Tibial artery (tissue), 4 donors: ENCODE measurements at regions not wholly inside any gene's neighbourhood (a gene's known extent, or its start where the extent isn't known, plus 50 kb on each side); places are given as distances from the start of the nearest gene placed in this dataset.

ENCODE experiments used
- DNase-seq, 2 donors: peaks; one replicate each; pipeline ENCODE4 v3.0.0-alpha.2; 2019
- H3K27ac ChIP-seq, 2 donors: fragments of 200-600 bp; sonication (generic) in 1 of 2; 1 replicate in 1 of 2; 2 replicates in 1 of 2; pipeline ENCODE4 v1.5.1; 2018 to 2019; ENCODE audit warnings: mild to moderate bottlenecking in 1 of 2
- H3K27me3 ChIP-seq, 2 donors: fragments of 200-600 bp; sonication (generic) in 1 of 2; one replicate each; pipeline versions ENCODE4 v1.5.1 to v1.6.0; 2016 to 2019
- H3K36me3 ChIP-seq, 3 donors: fragments of 200-600 bp; sonication (generic) in 2 of 3; one replicate each; pipeline ENCODE4 v1.5.1; 2016 to 2019; ENCODE audit warnings: mild to moderate bottlenecking in 2 of 3
- H3K4me1 ChIP-seq, 4 donors: fragments of 200-600 bp; sonication (generic) in 2 of 4; 1 replicate in 3 of 4; 2 replicates in 1 of 4; pipeline ENCODE4 v1.5.1; 2016 to 2019
- H3K4me3 ChIP-seq, 2 donors: fragments of 200-600 bp; sonication (generic) in 1 of 2; 1 replicate in 1 of 2; 2 replicates in 1 of 2; pipeline ENCODE4 v1.5.1; 2018 to 2019; ENCODE audit warnings: mild to moderate bottlenecking in 2 of 2
- H3K9me3 ChIP-seq, 3 donors: fragments of 200-600 bp; sonication (generic) in 1 of 3; one replicate each; pipeline ENCODE4 v1.5.1; 2016 to 2019
- intact Hi-C: fragments of 100-400 bp; cut with DNase I; formaldehyde crosslinking; loops from one replicate; pipeline ENCODE4 v1.15.0; 2023; ENCODE audit warnings: low total_unique reads
- TF ChIP-seq, protein P1 (sequence below), 2 experiments: fragments of 200-600 bp in 1 of 2; fragments of 450-650 bp in 1 of 2; IDR thresholded peaks; one replicate each; pipeline ENCODE4 v1.5.1; 2017 to 2019; ENCODE audit warnings: antibody characterized with exemption in 2 of 2, mild to moderate bottlenecking in 1 of 2, moderate library complexity in 1 of 2

DNA sequence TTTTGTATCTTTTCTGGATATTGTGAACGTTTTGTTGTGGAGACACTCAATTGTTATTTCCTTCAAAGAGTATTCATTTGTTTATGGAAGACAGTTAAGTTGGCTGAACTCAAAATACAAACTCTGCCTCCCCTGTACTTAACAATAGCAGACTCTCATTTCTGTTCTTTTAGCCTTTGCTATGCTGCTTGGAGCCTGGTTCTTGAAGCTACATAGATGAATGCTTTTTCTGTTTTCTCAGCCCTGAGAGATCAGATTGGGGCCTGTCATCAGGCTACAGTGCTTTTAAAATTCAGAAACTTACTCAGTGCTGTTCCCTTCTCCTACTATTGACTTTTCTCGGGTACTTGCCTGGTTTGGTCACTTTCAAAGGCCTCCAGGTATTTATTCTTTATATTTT lies 215.7 kb upstream of the LYPLAL1 start:
- H3K4me1 ChIP-seq: peaks cover 0 to 7% (median 0%) of the 10 kb centered on the region in 4 donors
- no peaks in the 10 kb centered on the region for H3K36me3 ChIP-seq
- no peak overlapping the region for H3K4me3 ChIP-seq
- no peaks in the 10 kb centered on the region for H3K9me3 ChIP-seq
- intact Hi-C loops: no loop called here
- DNase-seq: no peak
- TF ChIP-seq, protein P1, sequence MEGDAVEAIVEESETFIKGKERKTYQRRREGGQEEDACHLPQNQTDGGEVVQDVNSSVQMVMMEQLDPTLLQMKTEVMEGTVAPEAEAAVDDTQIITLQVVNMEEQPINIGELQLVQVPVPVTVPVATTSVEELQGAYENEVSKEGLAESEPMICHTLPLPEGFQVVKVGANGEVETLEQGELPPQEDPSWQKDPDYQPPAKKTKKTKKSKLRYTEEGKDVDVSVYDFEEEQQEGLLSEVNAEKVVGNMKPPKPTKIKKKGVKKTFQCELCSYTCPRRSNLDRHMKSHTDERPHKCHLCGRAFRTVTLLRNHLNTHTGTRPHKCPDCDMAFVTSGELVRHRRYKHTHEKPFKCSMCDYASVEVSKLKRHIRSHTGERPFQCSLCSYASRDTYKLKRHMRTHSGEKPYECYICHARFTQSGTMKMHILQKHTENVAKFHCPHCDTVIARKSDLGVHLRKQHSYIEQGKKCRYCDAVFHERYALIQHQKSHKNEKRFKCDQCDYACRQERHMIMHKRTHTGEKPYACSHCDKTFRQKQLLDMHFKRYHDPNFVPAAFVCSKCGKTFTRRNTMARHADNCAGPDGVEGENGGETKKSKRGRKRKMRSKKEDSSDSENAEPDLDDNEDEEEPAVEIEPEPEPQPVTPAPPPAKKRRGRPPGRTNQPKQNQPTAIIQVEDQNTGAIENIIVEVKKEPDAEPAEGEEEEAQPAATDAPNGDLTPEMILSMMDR (IDR thresholded peaks at IDR 0.05): no peak
- H3K27ac ChIP-seq: no peak overlapping the region
- H3K27me3 ChIP-seq: no peaks in the 10 kb centered on the region

DNA sequence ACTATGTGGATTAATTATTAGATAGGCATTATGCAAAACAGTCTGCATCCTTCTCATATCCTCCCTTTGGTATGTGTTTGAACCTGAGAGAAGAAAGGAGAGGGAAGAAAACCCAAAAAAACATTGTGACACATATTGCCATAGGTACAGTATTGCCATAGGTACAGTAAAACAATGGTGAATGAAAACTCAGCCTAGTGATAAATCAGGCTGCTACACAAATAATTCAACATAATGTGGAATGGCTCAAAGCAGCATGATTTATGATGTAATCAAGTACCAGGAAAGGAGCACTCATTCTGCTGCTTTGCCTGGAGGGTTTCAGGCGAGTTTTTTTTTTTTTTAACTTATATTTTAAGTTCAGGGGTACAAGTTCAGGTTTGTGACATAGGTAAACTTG lies 213.9 kb upstream of the LYPLAL1 start:
- Histone ChIP-seq H3K27ac (no peak overlapping the region), H3K36me3 (no peaks in the 10 kb centered on the region), H3K4me1 (no peaks in the 10 kb centered on the region), H3K4me3 (no peak overlapping the region), H3K9me3 (no peaks in the 10 kb centered on the region), H3K27me3 (no peaks in the 10 kb centered on the region)
- TF ChIP-seq, protein P1 (IDR thresholded peaks at IDR 0.05): no peak
- intact Hi-C loops: no loop called here
- DNase-seq: no peak

- Histone ChIP-seq H3K27ac (no peak overlapping the region), H3K36me3 (no peaks in the 10 kb centered on the region)
These were observed 209.1 kb upstream of the LYPLAL1 start for GRCh38 chr1:218964471-218965185.

GRCh38 chr1:218965821-218966220 lies 207.9 kb upstream of the LYPLAL1 start:
- no peak overlapping the region for H3K4me3 ChIP-seq
- peaks cover 0 to 7% (median 4%) of the 10 kb centered on the region in 3 donors for H3K9me3 ChIP-seq
- TF ChIP-seq, protein P1 (IDR thresholded peaks at IDR 0.05): no peak
- DNase-seq: no peak
- no peaks in the 10 kb centered on the region for H3K27me3 ChIP-seq
- H3K36me3 ChIP-seq: no peaks in the 10 kb centered on the region
- no peak overlapping the region for H3K27ac ChIP-seq
- intact Hi-C loops: no loop called here
- H3K4me1 ChIP-seq: peaks cover 0 to 6% (median 1%) of the 10 kb centered on the region in 4 donors

More at GRCh38 chr1:218964471-218965185, 209.1 kb upstream of the LYPLAL1 start:
- H3K4me3 ChIP-seq: no peak overlapping the region
- DNase-seq: no peak
- peaks cover 0 to 6% (median 1%) of the 10 kb centered on the region in 4 donors for H3K4me1 ChIP-seq
- no peaks in the 10 kb centered on the region for H3K27me3 ChIP-seq
- TF ChIP-seq, protein P1 (IDR thresholded peaks at IDR 0.05): no peak
- intact Hi-C loops: no loop called here
- H3K9me3 ChIP-seq: peaks cover 0 to 7% (median 4%) of the 10 kb centered on the region in 3 donors

DNA sequence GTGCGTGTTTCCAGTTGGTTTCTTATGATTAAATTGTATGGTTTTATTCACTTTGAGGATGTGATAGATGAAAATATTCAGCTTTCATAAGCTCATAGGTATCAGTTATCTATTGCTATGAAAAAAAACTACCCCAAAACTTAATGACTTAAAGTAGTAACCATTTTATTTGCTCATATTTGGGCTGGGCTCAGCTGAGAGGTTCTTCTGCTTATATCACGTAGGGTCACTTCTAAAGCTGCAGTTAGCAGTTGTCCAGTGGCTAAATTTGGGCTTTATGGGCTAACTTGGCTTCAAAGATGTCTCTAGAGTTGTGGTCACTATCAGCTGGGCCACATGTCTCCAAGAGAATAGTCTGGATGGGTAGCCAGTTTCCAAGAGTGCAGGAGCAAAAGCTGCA lies 206.4 kb upstream of the LYPLAL1 start:
- no peaks in the 10 kb centered on the region for H3K36me3 ChIP-seq
- no peaks in the 10 kb centered on the region for H3K27me3 ChIP-seq
- TF ChIP-seq, protein P1 (IDR thresholded peaks at IDR 0.05): no peak
- intact Hi-C loops: no loop called here
- no peak overlapping the region for H3K4me3 ChIP-seq
- H3K4me1 ChIP-seq: peaks cover 0 to 6% (median 1%) of the 10 kb centered on the region in 4 donors
- peaks cover 0 to 7% (median 4%) of the 10 kb centered on the region in 3 donors for H3K9me3 ChIP-seq
- no peak overlapping the region for H3K27ac ChIP-seq
- DNase-seq: no peak
